ENCODE measurements at regions not wholly inside any gene's neighbourhood (a gene's known extent, or its start where the extent isn't known, plus 50 kb on each side); places are given as distances from the start of the nearest gene placed in this dataset.
"Not testable (repeated sequence)": the region's sequence is repeated elsewhere in the genome, so short reads cannot be mapped to it uniquely, and the experiment has no call there.

- H3K9me3 ChIP-seq (ENCODE audit: control insufficient read depth, low read length) = no peaks in the 10 kb centered on the region
- no peak for DNase-seq
- H3K9ac ChIP-seq (ENCODE audit: extremely low read depth, low read length, poor library complexity, severe bottlenecking) = no peak overlapping the region
- WGBS, 2 experiments (ENCODE audit: insufficient coverage in 1 of 2, insufficient read length in 1 of 2) = 93 to 95% methylated on average over 10 to 11 of the region's 11 CpGs
- Mint-ChIP-seq H3K36me3 (ENCODE audit: low read depth) (no peaks in the 10 kb centered on the region), H3K4me1 (no peaks in the 10 kb centered on the region), H3K27ac (no peak overlapping the region), H3K9me3 (peaks cover 8% of the 10 kb centered on the region), H3K27me3 (ENCODE audit: insufficient read depth) (peaks cover 11% of the 10 kb centered on the region), H3K4me3 (no peak overlapping the region)
- no peak overlapping the region for H3K4me3 ChIP-seq (ENCODE audit: low read length)
- H3K36me3 ChIP-seq (ENCODE audit: control insufficient read depth, insufficient read depth, low read length) = no peaks in the 10 kb centered on the region
- no peaks in the 10 kb centered on the region for H3K27me3 ChIP-seq (ENCODE audit: control insufficient read depth, insufficient read depth, low read length, poor library complexity, severe bottlenecking)
- H3K27ac ChIP-seq (ENCODE audit: low read depth, low read length) = no peak overlapping the region
- H3K4me1 ChIP-seq (ENCODE audit: control insufficient read depth, insufficient read depth, low read length) = no peaks in the 10 kb centered on the region
- no peak for TF ChIP-seq CTCF (conservative IDR thresholded peaks at IDR 0.05)
Observed at GRCh38 chr4:3628868-3629175, 96.6 kb upstream of the LRPAP1 start.

DNA sequence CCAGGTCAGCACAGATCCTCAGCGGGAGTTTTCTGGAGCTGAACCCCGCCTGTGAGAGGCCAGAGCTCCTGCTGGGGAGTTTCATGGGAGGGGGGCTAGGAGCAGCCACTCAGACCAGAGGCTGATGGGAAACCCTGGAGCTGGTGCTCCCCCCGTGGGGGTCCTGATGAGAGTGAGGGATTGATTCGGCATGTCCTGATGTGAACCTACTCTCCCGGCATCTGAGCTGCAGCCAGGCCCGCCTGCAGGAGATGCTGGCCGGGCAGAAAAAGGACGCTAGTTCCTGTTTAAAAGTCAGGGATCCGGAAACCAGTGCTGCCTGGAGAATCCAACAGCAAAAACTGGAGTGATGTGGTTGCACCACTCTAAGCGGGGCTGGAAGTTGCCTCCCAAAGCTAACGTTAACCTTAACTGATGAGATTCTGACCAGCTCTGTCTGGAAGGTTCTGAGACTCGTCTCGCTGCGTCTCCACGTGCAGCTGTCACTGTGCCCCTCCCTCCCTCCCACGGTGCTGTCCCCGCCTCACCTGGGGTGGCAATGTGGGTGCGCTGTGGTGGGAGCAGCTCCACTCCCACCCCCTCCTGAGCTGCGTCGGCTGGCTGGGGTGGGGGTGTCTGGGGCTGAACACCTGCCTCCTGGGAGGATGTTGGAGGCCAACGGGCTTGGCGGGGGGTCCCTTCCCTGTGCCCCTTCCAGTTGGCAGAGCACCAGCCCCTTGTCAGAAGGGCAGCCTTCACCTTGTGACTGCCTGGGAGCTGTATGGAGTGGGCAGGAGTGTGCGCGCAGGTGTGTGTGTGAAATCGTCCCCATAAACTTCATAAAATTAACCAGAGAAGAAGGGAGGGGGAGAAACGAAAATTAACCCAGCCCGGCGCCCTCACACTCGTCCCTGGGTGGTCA, 96.0 kb upstream of the LRPAP1 start:
- H3K27ac ChIP-seq (ENCODE audit: low read depth, low read length); H3K36me3 Mint-ChIP-seq (ENCODE audit: low read depth); H3K9me3 ChIP-seq (ENCODE audit: control insufficient read depth, low read length); H3K9me3 Mint-ChIP-seq; DNase-seq; H3K9ac ChIP-seq (ENCODE audit: extremely low read depth, low read length, poor library complexity, severe bottlenecking); H3K36me3 ChIP-seq (ENCODE audit: control insufficient read depth, insufficient read depth, low read length); H3K4me1 ChIP-seq (ENCODE audit: control insufficient read depth, insufficient read depth, low read length); H3K27me3 ChIP-seq (ENCODE audit: control insufficient read depth, insufficient read depth, low read length, poor library complexity, severe bottlenecking); H3K4me3 ChIP-seq (ENCODE audit: low read length); H3K27ac Mint-ChIP-seq; H3K4me3 Mint-ChIP-seq; H3K4me1 Mint-ChIP-seq: not testable (repeated sequence)
- 89 to 94% methylated on average over 8 to 27 of the region's 29 CpGs for WGBS, 2 experiments (ENCODE audit: insufficient coverage in 1 of 2, insufficient read length in 1 of 2)
- peaks cover 11% of the 10 kb centered on the region for H3K27me3 Mint-ChIP-seq (ENCODE audit: insufficient read depth)

DNA sequence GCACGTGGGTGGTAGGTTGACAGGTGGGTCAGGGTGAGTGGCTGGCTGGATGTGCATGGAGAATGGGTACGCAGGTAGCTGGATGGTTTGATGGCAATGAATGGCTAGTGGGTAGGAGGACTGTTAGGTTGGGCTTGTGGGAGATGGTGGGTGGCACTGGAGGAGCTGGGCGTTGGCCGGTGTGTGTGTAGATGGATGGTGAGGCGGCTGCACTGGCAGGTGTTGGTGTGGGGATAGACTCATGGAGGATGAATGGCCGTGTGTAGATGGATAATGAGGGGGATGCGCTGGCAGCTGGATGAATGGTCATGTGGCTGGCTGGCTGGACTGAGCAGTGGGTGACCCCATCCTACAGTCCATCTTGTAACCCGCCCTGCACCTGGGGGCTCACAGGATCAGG, 95.2 kb upstream of the LRPAP1 start:
- H3K36me3 Mint-ChIP-seq (ENCODE audit: low read depth); H3K9ac ChIP-seq (ENCODE audit: extremely low read depth, low read length, poor library complexity, severe bottlenecking); H3K4me3 Mint-ChIP-seq; H3K27ac Mint-ChIP-seq; H3K27ac ChIP-seq (ENCODE audit: low read depth, low read length); H3K9me3 ChIP-seq (ENCODE audit: control insufficient read depth, low read length); H3K4me1 Mint-ChIP-seq; H3K4me3 ChIP-seq (ENCODE audit: low read length); H3K36me3 ChIP-seq (ENCODE audit: control insufficient read depth, insufficient read depth, low read length); DNase-seq; H3K4me1 ChIP-seq (ENCODE audit: control insufficient read depth, insufficient read depth, low read length); H3K9me3 Mint-ChIP-seq; H3K27me3 ChIP-seq (ENCODE audit: control insufficient read depth, insufficient read depth, low read length, poor library complexity, severe bottlenecking): not testable (repeated sequence)
- 80 to 97% methylated on average over 1 to 5 of the region's 8 CpGs for WGBS, 2 experiments (ENCODE audit: insufficient coverage in 1 of 2, insufficient read length in 1 of 2)
- peaks cover 10% of the 10 kb centered on the region for H3K27me3 Mint-ChIP-seq (ENCODE audit: insufficient read depth)

- H3K9me3 Mint-ChIP-seq; H3K4me1 Mint-ChIP-seq; H3K27ac ChIP-seq (ENCODE audit: low read depth, low read length); H3K27me3 Mint-ChIP-seq (ENCODE audit: insufficient read depth); H3K9me3 ChIP-seq (ENCODE audit: control insufficient read depth, low read length); H3K27me3 ChIP-seq (ENCODE audit: control insufficient read depth, insufficient read depth, low read length, poor library complexity, severe bottlenecking); H3K4me3 Mint-ChIP-seq; DNase-seq; H3K36me3 Mint-ChIP-seq (ENCODE audit: low read depth); H3K9ac ChIP-seq (ENCODE audit: extremely low read depth, low read length, poor library complexity, severe bottlenecking); H3K4me1 ChIP-seq (ENCODE audit: control insufficient read depth, insufficient read depth, low read length); H3K36me3 ChIP-seq (ENCODE audit: control insufficient read depth, insufficient read depth, low read length); H3K27ac Mint-ChIP-seq; H3K4me3 ChIP-seq (ENCODE audit: low read length): not testable (repeated sequence)
- 90 to 93% methylated on average over 23 to 24 of the region's 24 CpGs for whole genome bisulfite sequencing, 2 experiments (ENCODE audit: insufficient coverage in 1 of 2, insufficient read length in 1 of 2)
Observed at GRCh38 chr4:3626131-3626884, 94.1 kb upstream of the LRPAP1 start.

DNA sequence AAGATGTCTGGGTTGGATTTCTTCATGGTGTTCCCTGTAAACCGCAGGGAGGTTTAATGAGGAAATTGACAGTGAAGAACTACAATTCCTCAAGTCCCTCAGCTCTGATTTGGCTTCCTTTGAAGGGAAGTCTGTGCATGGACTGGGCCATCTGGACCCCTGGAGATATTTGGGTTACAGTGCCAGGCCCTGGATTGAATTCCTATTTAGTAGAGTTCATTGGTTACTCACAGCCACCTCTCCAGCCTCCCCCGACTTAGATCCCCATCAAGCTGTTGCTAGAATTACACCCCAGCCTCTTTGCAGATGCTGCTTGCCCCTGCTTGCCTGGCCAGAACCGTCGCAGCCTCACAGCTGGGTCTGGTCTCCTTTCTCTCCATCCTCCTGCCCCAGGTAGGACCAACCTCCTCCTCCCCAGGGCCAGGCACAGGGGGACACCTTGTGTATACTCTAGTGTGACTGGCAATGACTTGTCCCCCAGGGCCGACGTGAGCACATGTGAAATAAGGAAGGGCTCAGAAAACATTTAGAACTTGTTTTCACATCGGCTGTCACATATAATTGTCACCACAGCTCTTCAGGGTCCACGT, 93.2 kb upstream of the LRPAP1 start:
- H3K4me1 ChIP-seq (ENCODE audit: control insufficient read depth, insufficient read depth, low read length); H3K4me1 Mint-ChIP-seq; H3K27ac Mint-ChIP-seq; H3K36me3 Mint-ChIP-seq (ENCODE audit: low read depth); H3K9me3 Mint-ChIP-seq; H3K27me3 Mint-ChIP-seq (ENCODE audit: insufficient read depth); H3K27ac ChIP-seq (ENCODE audit: low read depth, low read length); DNase-seq; H3K4me3 ChIP-seq (ENCODE audit: low read length); H3K27me3 ChIP-seq (ENCODE audit: control insufficient read depth, insufficient read depth, low read length, poor library complexity, severe bottlenecking); H3K9ac ChIP-seq (ENCODE audit: extremely low read depth, low read length, poor library complexity, severe bottlenecking); H3K4me3 Mint-ChIP-seq; H3K36me3 ChIP-seq (ENCODE audit: control insufficient read depth, insufficient read depth, low read length); H3K9me3 ChIP-seq (ENCODE audit: control insufficient read depth, low read length): not testable (repeated sequence)
- WGBS, 2 experiments (ENCODE audit: insufficient coverage in 1 of 2, insufficient read length in 1 of 2) = 83 to 87% methylated on average over 4 to 8 of the region's 8 CpGs

- not testable (repeated sequence) for H3K4me3 ChIP-seq (ENCODE audit: low read length); H3K27me3 Mint-ChIP-seq (ENCODE audit: insufficient read depth); H3K4me1 Mint-ChIP-seq; H3K27ac Mint-ChIP-seq; H3K4me1 ChIP-seq (ENCODE audit: control insufficient read depth, insufficient read depth, low read length); H3K9ac ChIP-seq (ENCODE audit: extremely low read depth, low read length, poor library complexity, severe bottlenecking); H3K9me3 ChIP-seq (ENCODE audit: control insufficient read depth, low read length); H3K27me3 ChIP-seq (ENCODE audit: control insufficient read depth, insufficient read depth, low read length, poor library complexity, severe bottlenecking); H3K9me3 Mint-ChIP-seq; H3K4me3 Mint-ChIP-seq; H3K36me3 Mint-ChIP-seq (ENCODE audit: low read depth); DNase-seq; H3K27ac ChIP-seq (ENCODE audit: low read depth, low read length); H3K36me3 ChIP-seq (ENCODE audit: control insufficient read depth, insufficient read depth, low read length)
- 61% methylated on average over 11 of the region's 11 CpGs; no CpG with 5 or more reads in 1 of the 2 experiments for WGBS, 2 experiments (ENCODE audit: insufficient coverage in 1 of 2, insufficient read length in 1 of 2)
Observed at GRCh38 chr4:3623809-3624329, 91.6 kb upstream of the LRPAP1 start.

All from endodermal cell (in vitro differentiated cells).